Tibial artery (tissue), 4 donors: ENCODE measurements at regions not wholly inside any gene's neighbourhood (a gene's known extent, or its start where the extent isn't known, plus 50 kb on each side); places are given as distances from the start of the nearest gene placed in this dataset.
"Not testable (repeated sequence)": the region's sequence is repeated elsewhere in the genome, so short reads cannot be mapped to it uniquely, and the experiment has no call there.

Source experiments
- DNase-seq, 2 donors: peaks; one replicate each; pipeline ENCODE4 v3.0.0-alpha.2; 2019
- H3K27ac ChIP-seq, 2 donors: fragments of 200-600 bp; sonication (generic) in 1 of 2; 1 replicate in 1 of 2; 2 replicates in 1 of 2; pipeline ENCODE4 v1.5.1; 2018 to 2019; ENCODE audit warnings: mild to moderate bottlenecking in 1 of 2
- H3K27me3 ChIP-seq, 2 donors: fragments of 200-600 bp; sonication (generic) in 1 of 2; one replicate each; pipeline versions ENCODE4 v1.5.1 to v1.6.0; 2016 to 2019
- H3K36me3 ChIP-seq, 3 donors: fragments of 200-600 bp; sonication (generic) in 2 of 3; one replicate each; pipeline ENCODE4 v1.5.1; 2016 to 2019; ENCODE audit warnings: mild to moderate bottlenecking in 2 of 3
- H3K4me1 ChIP-seq, 4 donors: fragments of 200-600 bp; sonication (generic) in 2 of 4; 1 replicate in 3 of 4; 2 replicates in 1 of 4; pipeline ENCODE4 v1.5.1; 2016 to 2019
- H3K4me3 ChIP-seq, 2 donors: fragments of 200-600 bp; sonication (generic) in 1 of 2; 1 replicate in 1 of 2; 2 replicates in 1 of 2; pipeline ENCODE4 v1.5.1; 2018 to 2019; ENCODE audit warnings: mild to moderate bottlenecking in 2 of 2
- H3K9me3 ChIP-seq, 3 donors: fragments of 200-600 bp; sonication (generic) in 1 of 3; one replicate each; pipeline ENCODE4 v1.5.1; 2016 to 2019
- intact Hi-C: fragments of 100-400 bp; cut with DNase I; formaldehyde crosslinking; loops from one replicate; pipeline ENCODE4 v1.15.0; 2023; ENCODE audit warnings: low total_unique reads
- TF ChIP-seq, protein P1 (sequence below), 2 experiments: fragments of 200-600 bp in 1 of 2; fragments of 450-650 bp in 1 of 2; IDR thresholded peaks; one replicate each; pipeline ENCODE4 v1.5.1; 2017 to 2019; ENCODE audit warnings: antibody characterized with exemption in 2 of 2, mild to moderate bottlenecking in 1 of 2, moderate library complexity in 1 of 2

GRCh38 chr2:116988303-116988702 is 826.2 kb upstream of the DDX18 start:
- DNase-seq: no peak
- Histone ChIP-seq H3K4me1 (no peaks in the 10 kb centered on the region), H3K4me3 (no peak overlapping the region), H3K9me3 (no peaks in the 10 kb centered on the region), H3K27ac (no peak overlapping the region), H3K36me3 (no peaks in the 10 kb centered on the region), H3K27me3 (no peaks in the 10 kb centered on the region)
- intact Hi-C loops: no loop called here
- TF ChIP-seq, protein P1, sequence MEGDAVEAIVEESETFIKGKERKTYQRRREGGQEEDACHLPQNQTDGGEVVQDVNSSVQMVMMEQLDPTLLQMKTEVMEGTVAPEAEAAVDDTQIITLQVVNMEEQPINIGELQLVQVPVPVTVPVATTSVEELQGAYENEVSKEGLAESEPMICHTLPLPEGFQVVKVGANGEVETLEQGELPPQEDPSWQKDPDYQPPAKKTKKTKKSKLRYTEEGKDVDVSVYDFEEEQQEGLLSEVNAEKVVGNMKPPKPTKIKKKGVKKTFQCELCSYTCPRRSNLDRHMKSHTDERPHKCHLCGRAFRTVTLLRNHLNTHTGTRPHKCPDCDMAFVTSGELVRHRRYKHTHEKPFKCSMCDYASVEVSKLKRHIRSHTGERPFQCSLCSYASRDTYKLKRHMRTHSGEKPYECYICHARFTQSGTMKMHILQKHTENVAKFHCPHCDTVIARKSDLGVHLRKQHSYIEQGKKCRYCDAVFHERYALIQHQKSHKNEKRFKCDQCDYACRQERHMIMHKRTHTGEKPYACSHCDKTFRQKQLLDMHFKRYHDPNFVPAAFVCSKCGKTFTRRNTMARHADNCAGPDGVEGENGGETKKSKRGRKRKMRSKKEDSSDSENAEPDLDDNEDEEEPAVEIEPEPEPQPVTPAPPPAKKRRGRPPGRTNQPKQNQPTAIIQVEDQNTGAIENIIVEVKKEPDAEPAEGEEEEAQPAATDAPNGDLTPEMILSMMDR (IDR thresholded peaks at IDR 0.05): no peak

GRCh38 chr2:117019357-117019756 is 795.1 kb upstream of the DDX18 start:
- Histone ChIP-seq H3K9me3 (no peaks in the 10 kb centered on the region), H3K4me3 (no peak overlapping the region), H3K36me3 (no peaks in the 10 kb centered on the region), H3K27me3 (no peaks in the 10 kb centered on the region), H3K4me1 (no peaks in the 10 kb centered on the region), H3K27ac (no peak overlapping the region)
- intact Hi-C loops: no loop called here
- DNase-seq: no peak
- TF ChIP-seq, protein P1 (IDR thresholded peaks at IDR 0.05): no peak

DNA sequence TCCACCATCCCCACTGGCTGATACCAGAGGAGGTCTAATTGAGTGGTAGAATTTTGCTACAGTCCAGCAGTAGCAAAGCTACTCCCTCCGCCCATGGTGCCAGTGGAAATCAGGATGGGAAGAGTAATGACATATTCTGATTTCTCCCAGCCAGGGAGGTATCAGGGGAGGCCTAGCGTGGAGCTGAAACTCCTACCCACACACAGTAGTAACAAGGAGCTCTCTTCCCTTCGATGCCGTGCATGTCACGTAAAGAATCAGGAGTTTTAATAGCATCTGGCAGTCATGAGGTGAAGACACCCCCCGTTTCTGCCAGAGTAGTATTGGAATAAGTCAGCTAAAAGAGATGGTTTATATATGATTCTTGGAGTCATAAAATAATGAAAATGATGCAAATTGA is 786.8 kb upstream of the DDX18 start:
- H3K4me3 ChIP-seq: no peak overlapping the region
- TF ChIP-seq, protein P1 (IDR thresholded peaks at IDR 0.05): no peak
- no peak overlapping the region for H3K27ac ChIP-seq
- no peaks in the 10 kb centered on the region for H3K36me3 ChIP-seq
- H3K9me3 ChIP-seq: peaks cover 0 to 5% (median 3%) of the 10 kb centered on the region in 3 donors
- DNase-seq: no peak
- intact Hi-C loops: no loop called here
- no peaks in the 10 kb centered on the region for H3K27me3 ChIP-seq
- H3K4me1 ChIP-seq: no peaks in the 10 kb centered on the region

GRCh38 chr2:117028708-117029107 is 785.8 kb upstream of the DDX18 start:
- H3K9me3 ChIP-seq, intact Hi-C loops, DNase-seq, H3K27me3 ChIP-seq, H3K36me3 ChIP-seq, H3K27ac ChIP-seq, H3K4me3 ChIP-seq, H3K4me1 ChIP-seq: not testable (repeated sequence)

GRCh38 chr2:117055499-117056375 is 758.8 kb upstream of the DDX18 start:
- intact Hi-C loops: no loop called here
- H3K27me3 ChIP-seq: no peaks in the 10 kb centered on the region
- TF ChIP-seq, protein P1 (IDR thresholded peaks at IDR 0.05): no peak
- H3K27ac ChIP-seq: no peak overlapping the region
- H3K4me1 ChIP-seq: no peaks in the 10 kb centered on the region
- H3K9me3 ChIP-seq: no peaks in the 10 kb centered on the region
- no peaks in the 10 kb centered on the region for H3K36me3 ChIP-seq
- no peak overlapping the region for H3K4me3 ChIP-seq
- no peak for DNase-seq

DNA sequence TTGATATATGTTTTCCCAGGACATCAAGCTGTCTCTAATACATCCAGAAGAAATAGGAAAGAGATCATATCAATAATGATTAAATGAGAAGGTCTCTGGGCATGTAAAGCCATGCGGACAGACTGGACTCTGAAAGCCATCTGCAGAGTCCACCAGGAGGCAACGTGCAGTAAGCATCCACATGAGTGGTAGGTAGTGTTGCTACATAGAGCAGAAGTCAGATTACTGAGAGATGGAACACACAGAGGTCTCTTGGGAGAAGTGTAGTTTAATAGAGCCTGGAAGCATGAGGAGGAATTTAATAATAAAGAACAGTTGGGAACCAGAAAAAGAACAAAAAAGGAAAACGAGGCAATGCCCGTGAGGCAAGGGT is 758.1 kb upstream of the DDX18 start:
- no peak overlapping the region for H3K27ac ChIP-seq
- no peaks in the 10 kb centered on the region for H3K36me3 ChIP-seq
- DNase-seq: no peak
- TF ChIP-seq, protein P1 (IDR thresholded peaks at IDR 0.05): no peak
- no peak overlapping the region for H3K4me3 ChIP-seq
- no peaks in the 10 kb centered on the region for H3K4me1 ChIP-seq
- intact Hi-C loops: no loop called here
- no peaks in the 10 kb centered on the region for H3K27me3 ChIP-seq
- H3K9me3 ChIP-seq: no peaks in the 10 kb centered on the region
